ENCODE measurements at regions not wholly inside any gene's neighbourhood (a gene's known extent, or its start where the extent isn't known, plus 50 kb on each side); places are given as distances from the start of the nearest gene placed in this dataset.

- Histone ChIP-seq H3K4me1 (ENCODE audit: insufficient read depth) (peaks cover 2% of the 10 kb centered on the region; the same call in 1 of the 2 replicates), H3K79me2 (replicated peaks; ENCODE audit: insufficient read depth) (no peaks in the 10 kb centered on the region), H3K36me3 (ENCODE audit: insufficient read depth) (no peaks in the 10 kb centered on the region), H3F3A (replicated peaks; ENCODE audit: low read depth) (no peaks in the 10 kb centered on the region), H3K27ac (ENCODE audit: low read depth) (no peak overlapping the region), H3K4me3 (no peak overlapping the region), H4K20me1 (replicated peaks; ENCODE audit: insufficient read depth) (no peaks in the 10 kb centered on the region), H2AFZ (peak overlapping the region; percentile 85), H3K4me2 (no peak overlapping the region), H3K9me2 (ENCODE audit: insufficient read depth) (0 out of 2 replicates have a peak, but pooled peaks cover 2% of the 10 kb centered on the region), H3K27me3 (ENCODE audit: insufficient read depth) (no peaks in the 10 kb centered on the region)
- no peak for TF ChIP-seq CREB1 (CRISPR knock-in tag; IDR thresholded peaks at IDR 0.05; ENCODE audit: low read depth)
- TF ChIP-seq EZH2phosphoT487 (IDR thresholded peaks at IDR 0.05; ENCODE audit: unreplicated experiment), result no peak
- H3K9me3 Mint-ChIP-seq, result no peaks in the 10 kb centered on the region
- peak overlapping the region; percentile 19; the same call in 1 of the 3 replicates for H3K4me3 Mint-ChIP-seq
- peaks cover 9% of the 10 kb centered on the region for H3K27me3 Mint-ChIP-seq (ENCODE audit: insufficient read depth, low read depth, poor library complexity)
- no peak overlapping the region for H3K27ac Mint-ChIP-seq
- DNase-seq (ENCODE audit: low spot score) (no peak), ATAC-seq (no peak; the same call in 2 of the 3 replicates)
- peaks cover 19% of the 10 kb centered on the region for H3K4me1 Mint-ChIP-seq
- no peaks in the 10 kb centered on the region for H3K36me3 Mint-ChIP-seq (ENCODE audit: low read depth)
These were observed 71.5 kb downstream of the KCTD15 start for GRCh38 chr19:33868076-33868735.

DNA sequence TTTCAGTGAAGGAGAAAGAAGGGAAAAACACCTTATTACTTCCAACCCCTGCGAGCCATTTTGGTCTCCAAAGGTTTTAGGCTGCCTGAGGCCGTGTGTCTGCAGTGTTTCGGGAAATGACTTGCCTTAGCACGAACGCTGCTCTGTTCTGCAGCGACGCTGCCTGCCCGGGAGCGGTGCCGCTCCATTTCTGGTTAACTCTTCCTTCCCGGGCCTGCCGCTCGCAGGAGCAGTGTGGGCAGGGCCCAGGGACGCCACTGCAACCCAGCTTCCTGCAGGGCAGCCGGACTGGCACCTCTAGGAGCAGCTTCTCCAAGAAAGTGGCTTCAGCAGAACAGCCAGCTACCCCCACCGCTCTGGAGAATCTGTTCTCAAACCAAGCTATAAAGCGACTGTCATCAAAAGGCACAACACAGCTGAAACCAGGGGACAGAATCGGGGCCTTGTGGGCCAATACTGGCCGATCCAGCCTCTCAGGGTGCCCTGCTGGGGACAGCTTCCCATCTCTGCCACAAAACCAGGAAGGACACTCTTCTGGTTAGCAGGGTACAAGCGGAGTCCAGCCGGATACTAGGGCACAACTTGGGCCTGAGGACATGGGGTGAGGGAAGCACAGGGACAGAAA is 72.2 kb downstream of the KCTD15 start:
- Histone ChIP-seq H3K4me3 (no peak overlapping the region), H3K27ac (ENCODE audit: low read depth) (no peak overlapping the region), H3K4me1 (ENCODE audit: insufficient read depth) (peaks cover 2% of the 10 kb centered on the region; the same call in 1 of the 2 replicates), H3F3A (replicated peaks; ENCODE audit: low read depth) (no peaks in the 10 kb centered on the region), H3K79me2 (replicated peaks; ENCODE audit: insufficient read depth) (no peaks in the 10 kb centered on the region), H3K9me2 (ENCODE audit: insufficient read depth) (0 out of 2 replicates have a peak, but pooled peaks cover 2% of the 10 kb centered on the region), H4K20me1 (replicated peaks; ENCODE audit: insufficient read depth) (no peaks in the 10 kb centered on the region), H3K27me3 (ENCODE audit: insufficient read depth) (no peaks in the 10 kb centered on the region), H3K4me2 (no peak overlapping the region), H3K36me3 (ENCODE audit: insufficient read depth) (no peaks in the 10 kb centered on the region), H2AFZ (peak overlapping the region; percentile 85)
- peak; percentile 55 for DNase-seq (ENCODE audit: low spot score)
- peak; percentile 99 for ATAC-seq
- Mint-ChIP-seq H3K27me3 (ENCODE audit: insufficient read depth, low read depth, poor library complexity) (peaks cover 9% of the 10 kb centered on the region), H3K36me3 (ENCODE audit: low read depth) (no peaks in the 10 kb centered on the region), H3K4me3 (peak overlapping the region; percentile 19; the same call in 1 of the 3 replicates), H3K9me3 (no peaks in the 10 kb centered on the region), H3K27ac (no peak overlapping the region), H3K4me1 (peaks cover 19% of the 10 kb centered on the region)
- TF ChIP-seq ZNF462 (CRISPR knock-in tag; IDR thresholded peaks at IDR 0.05) (no peak), EZH2phosphoT487 (IDR thresholded peaks at IDR 0.05; ENCODE audit: unreplicated experiment) (no peak)
- TF ChIP-seq, protein P1, sequence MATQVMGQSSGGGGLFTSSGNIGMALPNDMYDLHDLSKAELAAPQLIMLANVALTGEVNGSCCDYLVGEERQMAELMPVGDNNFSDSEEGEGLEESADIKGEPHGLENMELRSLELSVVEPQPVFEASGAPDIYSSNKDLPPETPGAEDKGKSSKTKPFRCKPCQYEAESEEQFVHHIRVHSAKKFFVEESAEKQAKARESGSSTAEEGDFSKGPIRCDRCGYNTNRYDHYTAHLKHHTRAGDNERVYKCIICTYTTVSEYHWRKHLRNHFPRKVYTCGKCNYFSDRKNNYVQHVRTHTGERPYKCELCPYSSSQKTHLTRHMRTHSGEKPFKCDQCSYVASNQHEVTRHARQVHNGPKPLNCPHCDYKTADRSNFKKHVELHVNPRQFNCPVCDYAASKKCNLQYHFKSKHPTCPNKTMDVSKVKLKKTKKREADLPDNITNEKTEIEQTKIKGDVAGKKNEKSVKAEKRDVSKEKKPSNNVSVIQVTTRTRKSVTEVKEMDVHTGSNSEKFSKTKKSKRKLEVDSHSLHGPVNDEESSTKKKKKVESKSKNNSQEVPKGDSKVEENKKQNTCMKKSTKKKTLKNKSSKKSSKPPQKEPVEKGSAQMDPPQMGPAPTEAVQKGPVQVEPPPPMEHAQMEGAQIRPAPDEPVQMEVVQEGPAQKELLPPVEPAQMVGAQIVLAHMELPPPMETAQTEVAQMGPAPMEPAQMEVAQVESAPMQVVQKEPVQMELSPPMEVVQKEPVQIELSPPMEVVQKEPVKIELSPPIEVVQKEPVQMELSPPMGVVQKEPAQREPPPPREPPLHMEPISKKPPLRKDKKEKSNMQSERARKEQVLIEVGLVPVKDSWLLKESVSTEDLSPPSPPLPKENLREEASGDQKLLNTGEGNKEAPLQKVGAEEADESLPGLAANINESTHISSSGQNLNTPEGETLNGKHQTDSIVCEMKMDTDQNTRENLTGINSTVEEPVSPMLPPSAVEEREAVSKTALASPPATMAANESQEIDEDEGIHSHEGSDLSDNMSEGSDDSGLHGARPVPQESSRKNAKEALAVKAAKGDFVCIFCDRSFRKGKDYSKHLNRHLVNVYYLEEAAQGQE (IDR thresholded peaks at IDR 0.05; ENCODE audit: unreplicated experiment), result no peak
- TF ChIP-seq, protein P2, sequence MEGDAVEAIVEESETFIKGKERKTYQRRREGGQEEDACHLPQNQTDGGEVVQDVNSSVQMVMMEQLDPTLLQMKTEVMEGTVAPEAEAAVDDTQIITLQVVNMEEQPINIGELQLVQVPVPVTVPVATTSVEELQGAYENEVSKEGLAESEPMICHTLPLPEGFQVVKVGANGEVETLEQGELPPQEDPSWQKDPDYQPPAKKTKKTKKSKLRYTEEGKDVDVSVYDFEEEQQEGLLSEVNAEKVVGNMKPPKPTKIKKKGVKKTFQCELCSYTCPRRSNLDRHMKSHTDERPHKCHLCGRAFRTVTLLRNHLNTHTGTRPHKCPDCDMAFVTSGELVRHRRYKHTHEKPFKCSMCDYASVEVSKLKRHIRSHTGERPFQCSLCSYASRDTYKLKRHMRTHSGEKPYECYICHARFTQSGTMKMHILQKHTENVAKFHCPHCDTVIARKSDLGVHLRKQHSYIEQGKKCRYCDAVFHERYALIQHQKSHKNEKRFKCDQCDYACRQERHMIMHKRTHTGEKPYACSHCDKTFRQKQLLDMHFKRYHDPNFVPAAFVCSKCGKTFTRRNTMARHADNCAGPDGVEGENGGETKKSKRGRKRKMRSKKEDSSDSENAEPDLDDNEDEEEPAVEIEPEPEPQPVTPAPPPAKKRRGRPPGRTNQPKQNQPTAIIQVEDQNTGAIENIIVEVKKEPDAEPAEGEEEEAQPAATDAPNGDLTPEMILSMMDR (conservative IDR thresholded peaks at IDR 0.05; ENCODE audit: low read depth in 2 of 2), result no peak

Data from GM23338 (cell line).